ENCODE measurements at regions not wholly inside any gene's neighbourhood (a gene's known extent, or its start where the extent isn't known, plus 50 kb on each side); places are given as distances from the start of the nearest gene placed in this dataset.

DNA sequence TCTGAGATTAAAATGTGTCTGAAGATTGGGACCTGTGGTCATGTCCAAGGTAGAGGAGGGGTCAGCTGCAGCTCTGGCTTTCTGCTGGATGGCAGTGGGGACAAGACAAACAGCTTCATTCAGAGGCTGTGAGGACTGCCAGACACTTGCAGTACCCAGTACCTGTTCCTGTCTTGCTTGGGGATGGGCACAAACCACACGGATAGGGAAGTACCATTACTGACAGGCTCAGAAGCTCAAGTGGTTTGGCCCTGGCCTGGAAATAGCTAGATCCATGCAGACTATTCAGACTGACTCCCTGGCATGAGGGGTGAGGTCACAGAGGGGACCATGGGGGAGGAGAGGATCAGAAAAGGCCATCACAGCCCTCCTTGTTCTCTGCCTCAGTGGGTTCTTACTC, 56.0 kb upstream of the COMTD1 start:
- no peak for TF ChIP-seq POLR2AphosphoS5 (IDR thresholded peaks at IDR 0.05)
- TF ChIP-seq, protein P1, sequence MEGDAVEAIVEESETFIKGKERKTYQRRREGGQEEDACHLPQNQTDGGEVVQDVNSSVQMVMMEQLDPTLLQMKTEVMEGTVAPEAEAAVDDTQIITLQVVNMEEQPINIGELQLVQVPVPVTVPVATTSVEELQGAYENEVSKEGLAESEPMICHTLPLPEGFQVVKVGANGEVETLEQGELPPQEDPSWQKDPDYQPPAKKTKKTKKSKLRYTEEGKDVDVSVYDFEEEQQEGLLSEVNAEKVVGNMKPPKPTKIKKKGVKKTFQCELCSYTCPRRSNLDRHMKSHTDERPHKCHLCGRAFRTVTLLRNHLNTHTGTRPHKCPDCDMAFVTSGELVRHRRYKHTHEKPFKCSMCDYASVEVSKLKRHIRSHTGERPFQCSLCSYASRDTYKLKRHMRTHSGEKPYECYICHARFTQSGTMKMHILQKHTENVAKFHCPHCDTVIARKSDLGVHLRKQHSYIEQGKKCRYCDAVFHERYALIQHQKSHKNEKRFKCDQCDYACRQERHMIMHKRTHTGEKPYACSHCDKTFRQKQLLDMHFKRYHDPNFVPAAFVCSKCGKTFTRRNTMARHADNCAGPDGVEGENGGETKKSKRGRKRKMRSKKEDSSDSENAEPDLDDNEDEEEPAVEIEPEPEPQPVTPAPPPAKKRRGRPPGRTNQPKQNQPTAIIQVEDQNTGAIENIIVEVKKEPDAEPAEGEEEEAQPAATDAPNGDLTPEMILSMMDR (IDR thresholded peaks at IDR 0.05): no peak

All from breast epithelium (tissue), 3 donors.